CD4-positive, alpha-beta T cell treated with Interleukin-6 for 4 hours (primary cell): ENCODE measurements at regions not wholly inside any gene's neighbourhood (a gene's known extent, or its start where the extent isn't known, plus 50 kb on each side); places are given as distances from the start of the nearest gene placed in this dataset.

ENCODE experiments used
- DNase-seq: peaks from one replicate; pipeline ENCODE4 v3.0.0-alpha.2; 2020; ENCODE audit warnings: mixed read lengths

DNA sequence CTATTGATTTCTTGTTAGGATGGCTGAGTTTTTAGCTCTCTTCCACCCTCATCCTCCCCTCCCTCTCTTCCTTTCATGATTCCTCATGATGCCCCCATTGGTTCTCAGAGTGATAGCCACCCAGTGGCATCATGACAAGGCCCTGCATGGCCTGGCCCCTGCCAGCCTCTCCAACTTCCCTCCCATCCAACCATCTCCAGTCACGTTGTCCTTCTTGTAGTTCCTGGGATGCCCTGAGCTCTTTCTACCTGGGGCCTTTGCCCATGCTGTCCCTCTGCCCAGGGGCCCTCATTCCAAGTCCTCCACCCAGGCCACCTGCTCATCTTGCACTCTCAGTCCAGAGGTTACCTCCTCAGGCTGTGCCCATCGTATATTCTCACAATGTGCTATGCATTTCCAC is 247.5 kb downstream of the TFCP2L1 start:
- no peak for DNase-seq

DNA sequence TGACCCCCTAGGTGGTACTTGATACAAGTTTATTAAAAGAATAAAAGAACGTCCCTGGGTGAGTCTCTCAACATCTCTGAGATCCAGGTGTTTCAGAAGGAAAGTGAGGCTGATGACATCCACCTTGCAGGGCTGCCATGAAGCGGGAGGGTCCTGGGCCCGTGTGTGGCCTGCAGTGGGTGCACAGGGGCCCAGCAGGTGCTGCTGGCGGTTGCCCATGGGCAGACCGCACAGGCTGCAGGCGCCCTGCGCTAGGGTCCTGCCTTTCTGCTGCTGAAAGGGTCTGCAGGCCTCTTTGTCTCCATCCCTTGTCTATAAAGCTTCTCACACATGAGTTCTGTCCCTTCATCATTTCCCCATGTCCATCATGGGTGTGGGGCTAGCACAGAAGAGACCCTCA is 247.0 kb downstream of the TFCP2L1 start:
- no peak for DNase-seq

DNA sequence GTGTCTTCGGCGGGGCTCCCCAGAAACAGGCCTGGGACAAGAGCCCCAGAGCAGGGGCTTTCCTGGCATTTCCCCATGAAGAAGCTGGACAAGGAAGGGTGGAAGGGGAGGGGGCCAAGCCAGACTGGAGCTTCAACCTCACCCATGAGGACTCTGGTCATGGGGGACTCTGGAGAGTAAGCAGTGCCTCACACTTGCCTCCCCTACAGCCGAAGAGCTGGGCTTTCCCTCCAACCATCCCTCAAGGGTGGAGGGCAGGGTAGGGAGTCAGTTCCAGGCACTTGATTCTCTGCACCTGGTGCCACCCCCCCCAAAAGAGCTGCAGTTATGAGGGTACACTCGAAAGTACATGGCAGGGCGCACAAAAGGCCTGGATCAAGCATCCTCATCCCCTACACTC is 246.6 kb downstream of the TFCP2L1 start:
- no peak for DNase-seq

DNA sequence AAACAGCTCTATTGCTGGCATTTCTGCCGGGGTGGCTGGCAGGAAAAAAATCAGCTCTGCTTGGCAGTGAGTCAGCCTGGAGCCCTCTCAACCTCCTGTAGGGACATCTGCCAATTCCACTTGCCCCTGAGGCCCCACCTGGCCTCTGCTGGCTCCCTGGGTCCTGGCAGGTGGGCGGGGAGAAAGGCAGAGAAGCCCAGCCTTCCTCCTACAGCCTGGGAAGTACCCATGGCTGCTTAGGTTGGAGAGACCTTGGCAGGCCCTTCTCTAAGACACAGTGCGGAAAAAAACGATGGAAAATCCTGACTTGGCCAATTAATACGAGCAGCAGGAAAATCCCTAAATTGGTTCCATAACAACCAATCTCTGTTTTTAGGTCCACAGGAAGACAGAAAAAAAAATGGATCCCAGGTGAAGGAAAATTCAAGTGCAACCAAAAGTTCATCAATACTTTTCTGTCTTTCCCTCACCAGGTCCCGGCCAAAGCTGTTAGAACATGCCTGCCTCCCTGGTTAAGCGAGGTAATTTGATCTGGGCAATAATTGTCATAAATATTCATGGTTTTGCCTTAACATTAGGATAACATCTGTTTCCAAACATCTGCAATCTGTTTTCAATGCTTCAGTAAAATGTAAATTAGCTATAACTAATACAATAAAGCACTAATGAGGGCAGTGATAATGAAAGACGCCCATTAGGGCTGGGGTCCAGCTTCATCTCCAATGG is 245.9 kb downstream of the TFCP2L1 start:
- DNase-seq: no peak

DNA sequence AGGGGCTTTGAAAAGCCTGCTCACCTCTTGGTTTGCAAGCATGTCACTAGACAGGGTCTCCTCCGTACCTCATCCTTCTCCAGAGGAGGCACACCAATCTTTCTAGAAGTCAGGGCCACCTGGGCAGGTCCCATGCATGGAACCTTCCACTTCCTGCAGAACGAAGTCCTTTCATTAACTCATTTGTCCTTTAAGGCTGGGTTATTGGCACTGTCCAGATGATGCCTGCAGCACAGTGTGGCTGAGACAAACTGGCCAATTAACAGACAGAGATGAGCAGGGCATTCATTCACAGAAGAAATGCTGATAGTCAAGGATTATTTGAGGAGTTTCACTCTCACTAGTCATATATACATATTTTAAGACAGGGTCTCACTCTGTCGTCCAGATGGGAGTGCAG is 245.3 kb downstream of the TFCP2L1 start:
- no peak for DNase-seq

DNA sequence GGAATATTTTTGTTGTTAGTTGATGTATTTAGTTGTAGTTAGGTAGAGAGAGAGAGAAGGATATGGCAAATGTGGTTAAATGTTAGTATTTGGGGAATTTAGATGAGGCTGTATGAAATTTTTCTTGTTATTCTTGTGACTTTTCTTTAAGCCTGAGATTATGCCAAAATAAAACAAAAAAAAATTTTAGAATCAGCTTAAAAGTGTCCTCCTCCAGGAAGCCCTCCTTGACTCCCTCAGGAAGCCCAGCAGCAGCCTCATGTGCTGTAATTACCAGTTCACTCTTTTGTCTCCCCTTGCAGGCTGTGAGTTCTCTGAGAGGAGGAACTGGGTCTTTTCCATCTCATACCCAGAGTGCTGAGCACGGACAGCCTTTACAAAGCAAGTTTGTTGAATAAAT is 243.5 kb downstream of the TFCP2L1 start:
- DNase-seq: no peak

DNA sequence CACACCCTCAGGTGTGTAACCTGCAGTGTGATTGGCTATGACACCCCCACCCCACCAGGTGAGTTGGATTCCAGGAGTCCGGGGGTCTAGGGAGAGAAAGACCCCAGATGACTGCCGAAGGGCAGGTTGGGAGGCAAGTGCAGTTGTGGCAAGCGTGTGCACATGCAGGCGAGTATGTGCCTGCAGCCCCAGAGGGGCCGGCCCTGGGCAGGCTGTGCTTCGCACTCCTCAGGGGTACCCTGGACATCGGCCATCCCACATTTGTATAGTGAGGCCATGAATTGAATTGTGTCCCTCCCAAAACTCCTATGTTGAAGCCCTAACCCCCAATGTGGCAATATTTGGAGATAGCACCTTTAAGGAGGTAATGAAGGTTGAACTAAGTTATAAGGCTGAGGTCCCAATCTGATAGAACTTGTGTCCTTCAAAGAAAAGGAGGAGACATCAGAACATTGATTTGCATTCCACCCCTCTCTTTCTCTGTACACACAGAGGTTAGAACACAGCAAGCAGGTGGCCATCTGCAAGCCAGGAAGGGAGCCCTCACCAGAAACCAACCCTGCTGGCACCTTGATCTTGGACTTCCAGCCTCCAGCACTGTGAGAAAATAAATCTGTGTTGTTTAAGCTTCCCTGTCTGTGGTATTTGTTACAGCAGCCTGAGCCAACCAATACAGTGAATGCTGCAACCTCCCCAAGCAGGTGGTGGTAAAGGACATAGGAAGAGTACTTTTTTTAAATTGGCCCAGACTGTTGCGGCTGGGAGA is 241.8 kb downstream of the TFCP2L1 start:
- DNase-seq: no peak

DNA sequence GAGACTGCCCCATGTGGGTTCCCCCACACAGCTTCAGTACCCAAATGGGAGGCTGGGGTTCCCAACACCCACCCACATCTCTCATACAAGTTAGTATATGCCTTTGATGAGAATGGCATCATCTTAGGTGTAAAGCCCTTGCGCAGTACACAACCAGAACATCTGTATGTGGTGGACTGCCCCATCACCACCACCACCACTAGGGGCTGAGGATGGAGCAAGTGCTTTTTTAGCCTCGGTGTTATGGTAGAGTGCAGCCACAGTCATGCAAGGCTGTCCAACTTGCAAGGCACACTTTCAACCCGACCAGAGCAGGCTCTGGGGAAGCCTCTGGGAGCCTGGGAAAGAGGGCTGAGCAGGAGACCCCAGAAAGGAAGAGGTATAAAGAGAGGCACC is 241.2 kb downstream of the TFCP2L1 start:
- DNase-seq: no peak

DNA sequence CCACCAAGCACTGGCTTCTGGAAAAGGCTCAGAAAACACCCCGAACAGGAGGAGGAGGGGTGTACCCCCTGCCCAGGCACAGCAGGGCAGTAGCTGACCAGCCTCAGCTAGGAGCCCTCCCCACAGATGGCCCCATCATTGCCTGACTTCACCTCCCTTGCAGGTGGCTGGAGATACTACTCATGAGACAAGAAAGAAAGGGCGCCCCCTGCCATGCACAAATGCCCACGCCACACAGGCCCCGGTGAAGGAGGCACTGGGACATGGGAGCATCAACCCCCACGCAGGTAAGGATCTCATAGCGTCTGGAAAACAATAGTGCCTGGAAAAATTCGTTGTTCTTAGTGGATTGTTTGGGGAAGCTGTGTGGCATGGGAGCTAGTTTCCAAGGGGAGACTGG is 240.6 kb downstream of the TFCP2L1 start:
- no peak for DNase-seq

DNA sequence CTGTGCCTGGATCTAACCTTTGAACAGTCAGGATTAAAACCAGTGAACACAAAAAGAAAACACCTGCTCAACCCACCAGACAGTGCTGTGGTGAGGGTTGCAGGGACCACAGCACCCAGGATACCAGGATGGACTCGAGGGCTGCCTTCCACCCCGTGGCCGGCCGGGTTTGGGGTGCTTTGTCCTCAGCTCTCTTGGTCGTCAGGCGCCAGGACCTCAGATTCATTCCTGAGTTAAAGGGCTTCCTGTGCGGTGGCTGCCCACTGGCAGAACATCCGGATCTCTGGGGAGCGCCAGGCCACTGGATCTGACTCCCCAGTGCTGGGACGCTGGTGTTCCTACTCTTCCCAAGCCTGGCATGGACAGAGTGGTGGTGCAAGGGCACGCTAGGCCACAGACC is 239.8 kb downstream of the TFCP2L1 start:
- DNase-seq: no peak

DNA sequence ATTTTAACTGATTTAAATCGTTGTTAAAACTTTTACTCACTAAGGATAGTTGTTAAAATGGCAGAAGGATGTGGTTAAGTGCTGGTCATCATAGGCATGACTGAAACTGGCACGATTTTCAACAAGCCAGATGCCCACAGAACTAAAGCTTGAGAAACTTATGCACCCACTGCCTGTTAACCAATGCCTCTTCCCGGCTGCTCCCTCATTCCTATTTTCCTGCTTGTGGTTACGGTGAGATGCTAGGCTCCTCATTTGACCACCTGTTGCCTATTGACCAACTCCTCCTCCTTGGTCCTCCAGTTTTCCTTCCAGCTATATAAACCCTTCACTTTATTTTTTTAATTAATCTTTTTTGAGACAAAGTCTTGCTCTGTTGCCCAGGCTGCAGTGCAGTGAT is 238.7 kb downstream of the TFCP2L1 start:
- no peak for DNase-seq

DNA sequence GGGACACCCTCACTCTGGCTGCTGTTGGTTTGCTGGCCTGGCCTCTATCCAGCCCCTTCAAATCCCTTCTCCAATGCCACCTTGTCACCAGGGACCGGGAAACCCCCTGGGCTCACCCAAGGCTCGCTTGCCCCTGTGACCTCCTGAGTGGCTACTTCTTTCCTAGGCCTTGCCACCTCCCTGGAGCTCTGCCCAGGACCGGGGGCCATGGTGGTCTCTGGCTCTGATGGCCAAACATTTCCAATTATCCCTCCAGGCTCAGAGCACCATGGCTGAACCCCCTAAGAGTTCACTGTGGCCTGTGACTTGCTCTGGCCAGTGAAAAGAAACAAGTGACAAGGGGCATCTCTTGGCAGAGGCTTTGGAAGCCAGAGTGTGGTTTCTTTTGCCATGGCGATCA is 237.6 kb downstream of the TFCP2L1 start:
- DNase-seq: no peak

DNA sequence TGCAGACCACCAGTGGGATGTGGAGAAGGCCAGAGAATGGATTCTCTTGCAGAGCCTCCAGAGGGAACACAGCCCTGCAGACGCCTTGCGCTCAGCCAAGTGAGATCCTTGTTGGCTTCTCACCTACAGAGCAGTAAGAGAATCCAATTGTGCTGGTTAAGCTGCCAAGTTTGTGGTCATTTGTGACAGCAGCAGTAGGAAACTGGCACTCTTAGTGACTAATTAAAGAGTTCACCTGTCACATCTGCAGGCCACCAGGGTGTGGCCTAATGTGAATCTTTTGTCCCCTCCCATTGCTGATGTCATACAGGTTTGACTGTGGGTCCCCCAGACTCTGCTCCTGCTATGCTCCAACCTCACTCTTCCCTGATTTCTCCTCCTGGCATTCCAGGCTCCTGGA is 235.9 kb downstream of the TFCP2L1 start:
- DNase-seq: no peak

DNA sequence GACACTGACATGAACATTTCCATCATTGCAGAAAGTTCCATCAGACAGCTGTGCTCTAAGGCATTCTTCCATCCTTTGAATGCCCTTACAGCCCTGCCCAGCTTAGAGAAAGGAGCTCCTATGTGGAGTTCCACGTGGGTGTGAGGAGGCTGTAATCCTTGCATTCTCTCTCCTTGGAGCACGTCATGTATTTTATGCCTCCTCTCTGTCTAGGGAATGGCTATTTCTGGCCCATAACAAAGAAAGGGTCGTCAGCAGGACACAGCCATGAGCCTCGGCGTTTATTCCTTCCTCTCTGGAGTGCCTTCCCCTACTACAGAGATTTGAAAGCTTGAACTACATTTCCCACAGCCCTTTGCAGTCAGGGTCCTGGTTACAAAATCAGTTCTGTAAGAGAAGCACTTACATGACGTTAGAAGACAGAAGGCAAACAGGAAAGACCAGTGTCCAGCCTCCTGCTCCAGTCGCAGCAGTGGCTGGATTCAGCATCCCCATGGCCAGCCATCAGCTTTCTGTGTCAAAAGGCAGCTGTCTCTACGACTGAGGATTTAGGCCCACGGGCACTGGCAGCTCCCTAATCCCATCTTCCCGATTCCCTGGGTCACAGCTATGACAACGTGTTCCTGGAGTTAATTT is 234.9 kb downstream of the TFCP2L1 start:
- DNase-seq: no peak

DNA sequence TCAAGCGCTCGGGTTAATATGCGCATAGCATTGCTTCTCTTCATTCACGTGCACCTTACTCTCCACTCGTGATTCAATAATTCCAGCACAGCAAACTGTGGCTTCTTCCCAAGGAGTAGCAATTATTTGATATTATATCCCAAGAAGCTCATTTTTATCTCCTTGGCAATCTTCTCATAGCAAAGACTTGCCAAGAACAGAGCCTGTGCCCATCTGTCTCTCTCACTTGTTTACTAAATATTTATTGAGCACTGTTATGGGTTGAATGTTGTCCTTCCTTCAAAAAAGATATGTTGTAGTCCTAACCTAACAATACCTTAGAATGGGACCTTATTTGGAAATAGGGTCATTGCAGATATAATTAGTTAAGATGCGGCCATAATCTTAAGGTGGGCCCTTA is 233.7 kb downstream of the TFCP2L1 start:
- no peak for DNase-seq

DNA sequence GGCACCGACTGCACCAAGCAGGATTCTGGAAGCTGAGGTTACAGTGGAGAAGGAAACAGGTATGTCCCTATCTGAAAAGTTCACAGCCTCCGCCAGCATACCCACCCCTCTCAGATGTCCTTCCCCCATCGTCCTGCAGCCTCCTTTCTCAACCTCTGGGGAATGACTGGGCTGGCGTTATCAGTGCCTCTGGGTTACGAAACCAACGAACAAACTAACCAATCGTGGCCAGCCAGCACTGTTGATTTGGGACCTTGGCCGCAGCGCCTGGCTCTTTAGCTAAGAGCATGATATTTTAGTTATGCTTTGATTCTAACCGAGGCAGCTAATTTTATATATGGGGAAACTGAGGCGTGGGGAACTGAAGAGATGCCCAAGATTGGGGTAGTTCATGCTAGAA is 233.0 kb downstream of the TFCP2L1 start:
- no peak for DNase-seq

DNA sequence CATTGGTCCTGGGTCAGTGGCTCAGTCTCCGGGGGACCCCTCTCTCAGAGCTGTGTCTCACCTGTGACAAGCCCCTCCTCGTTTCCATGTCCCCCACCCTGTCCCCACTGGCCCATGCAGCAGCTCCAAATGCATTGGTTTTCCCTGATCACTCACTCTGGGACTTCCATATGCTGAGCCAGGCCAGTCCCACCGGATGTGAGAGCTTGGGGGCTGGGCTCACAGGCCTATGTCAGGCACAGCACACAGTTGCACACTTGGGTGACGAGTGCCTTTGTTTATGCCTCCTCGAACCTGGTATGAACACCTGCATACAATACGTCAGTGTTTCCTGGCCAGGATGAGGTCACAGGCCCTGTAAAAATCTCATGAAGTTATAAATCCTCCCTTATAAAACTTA is 232.5 kb downstream of the TFCP2L1 start:
- DNase-seq: no peak

DNA sequence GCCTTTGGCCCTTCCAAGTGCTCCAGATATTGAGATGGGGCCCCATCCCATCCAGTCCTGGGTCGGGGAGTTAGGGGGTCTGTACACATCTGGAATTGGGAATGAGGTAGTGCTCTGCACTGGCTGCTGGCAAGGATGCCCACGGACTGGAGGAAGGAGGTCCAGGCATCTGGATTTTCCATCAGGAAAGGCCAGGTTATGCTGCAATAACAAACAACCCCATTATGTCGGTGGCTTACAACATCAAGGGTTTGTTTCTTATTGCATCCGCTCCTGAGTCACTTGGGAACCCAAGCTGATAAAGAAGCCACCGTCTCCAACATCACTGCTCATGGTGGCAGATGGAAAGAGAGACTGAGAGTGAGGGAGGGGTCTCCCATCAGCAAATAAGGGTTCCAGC is 229.9 kb downstream of the TFCP2L1 start:
- DNase-seq: no peak

DNA sequence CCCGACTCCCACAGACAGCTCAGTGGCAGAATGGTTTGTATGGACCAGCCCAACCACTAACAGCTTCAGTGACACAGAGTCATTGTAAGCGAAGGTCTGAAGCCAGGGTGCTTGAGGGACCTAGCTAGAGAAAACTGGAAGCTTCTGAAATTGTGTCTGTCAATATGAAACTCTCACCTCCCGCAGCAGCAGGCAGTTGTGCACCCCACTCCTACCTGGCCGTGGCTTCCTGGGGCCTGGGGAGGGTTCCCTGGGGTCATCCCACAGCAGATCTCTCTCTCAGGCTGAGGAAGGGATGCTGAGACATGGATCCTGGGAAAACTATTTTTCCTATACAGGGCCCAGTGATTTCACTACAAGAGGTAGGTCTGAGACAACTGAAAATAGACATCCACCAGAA is 229.5 kb downstream of the TFCP2L1 start:
- no peak for DNase-seq

DNA sequence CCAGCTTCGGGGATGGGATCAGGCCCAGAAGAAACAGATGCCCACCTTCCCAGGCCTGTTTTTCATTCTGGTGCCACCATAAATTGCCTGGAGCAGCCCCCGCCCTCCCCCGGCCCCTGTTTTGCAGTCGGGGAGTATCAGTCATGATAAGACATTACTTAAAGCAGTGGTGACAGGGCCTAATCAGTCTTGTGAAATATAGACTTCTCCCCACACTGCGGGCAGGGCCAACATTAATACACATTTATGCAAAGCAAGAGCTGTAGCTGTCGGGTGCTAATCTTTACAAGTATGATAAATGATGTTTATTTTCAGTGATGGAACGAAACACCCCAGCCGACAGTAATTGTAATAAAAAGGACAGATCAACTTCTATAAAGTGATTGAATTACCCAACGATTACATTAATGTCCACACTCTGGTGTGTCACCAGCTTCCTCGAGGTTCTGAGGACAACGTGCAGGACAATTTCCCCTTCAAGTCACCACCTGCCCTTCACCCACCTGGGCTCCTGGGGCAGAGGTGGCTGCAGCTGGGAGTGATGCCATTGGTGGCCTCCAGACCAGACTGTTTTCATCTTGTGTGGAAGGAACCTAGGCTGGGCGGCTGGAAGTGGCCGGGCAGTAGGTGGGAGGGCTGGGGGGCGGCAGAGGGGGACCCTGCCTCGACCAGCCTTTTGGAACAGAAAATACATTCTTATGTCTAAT is 226.0 kb downstream of the TFCP2L1 start:
- no peak for DNase-seq

DNA sequence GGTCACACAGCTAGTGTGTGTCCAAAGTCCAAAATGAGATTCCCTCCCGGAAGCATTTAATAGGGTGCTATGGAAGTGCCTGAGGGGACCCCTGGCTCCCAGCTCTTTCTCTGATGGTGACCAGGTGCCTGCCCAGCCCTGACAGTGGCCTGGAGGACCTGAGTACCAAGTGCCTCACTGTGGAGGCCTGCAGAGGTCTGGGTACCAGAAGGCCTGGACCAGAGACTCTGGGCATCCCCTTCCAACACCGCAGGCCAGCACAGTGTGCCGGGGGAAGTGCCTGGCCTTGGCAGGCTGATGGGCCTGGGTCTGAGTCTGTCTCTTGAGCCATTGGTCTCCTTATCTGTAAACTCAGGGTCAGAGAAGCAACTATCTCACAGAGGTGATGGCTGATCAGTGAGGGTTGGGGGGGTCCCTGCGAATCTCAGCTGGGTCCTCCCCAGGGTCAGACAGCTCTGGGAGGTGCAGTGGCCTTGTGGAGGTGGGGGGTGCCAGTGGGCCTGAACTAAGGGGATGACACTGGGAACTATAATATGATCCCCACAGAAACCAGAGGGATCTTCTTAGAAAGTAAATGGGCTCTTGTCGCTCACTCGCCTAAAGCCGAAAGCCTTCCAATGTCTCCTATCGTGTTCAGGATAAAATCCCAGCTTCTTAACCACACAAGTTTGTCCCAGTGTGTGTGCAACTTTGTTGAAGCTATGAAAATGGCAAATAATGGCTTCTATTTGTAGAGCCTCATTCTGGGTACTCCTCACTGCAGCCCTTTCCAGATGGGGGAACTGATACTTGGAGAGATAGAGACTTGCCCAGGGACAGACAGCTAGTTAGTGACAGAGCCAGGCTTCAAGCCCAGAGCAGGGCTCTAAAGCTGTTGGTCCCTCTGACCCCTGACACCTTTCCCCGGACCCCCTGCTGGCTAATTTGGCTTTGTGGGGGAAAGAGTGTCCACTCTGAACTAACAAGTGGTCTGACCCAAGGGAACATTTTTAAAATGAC is 225.1 kb downstream of the TFCP2L1 start:
- DNase-seq: no peak

DNA sequence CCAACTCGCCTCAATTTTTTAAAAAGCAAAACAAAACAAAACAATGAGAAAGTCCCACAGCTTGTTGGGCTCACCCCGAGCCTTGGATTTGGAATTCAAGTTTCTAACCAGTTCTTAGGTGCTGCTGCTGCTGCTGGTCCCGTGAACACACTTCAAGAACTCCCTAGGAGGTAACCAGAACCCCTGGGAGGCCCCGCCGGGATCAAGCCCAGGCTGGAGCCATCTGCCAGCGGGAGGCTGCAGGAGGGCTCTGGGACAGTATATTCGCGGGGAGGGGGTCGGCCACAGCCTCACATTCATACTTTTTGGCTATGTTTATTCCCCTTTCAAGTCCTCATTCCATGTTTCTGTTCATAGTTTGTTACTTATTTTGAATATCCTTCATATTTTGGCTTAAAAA is 223.4 kb downstream of the TFCP2L1 start:
- no peak for DNase-seq
